Thoracic aorta (tissue), 2 donors: ENCODE measurements at regions not wholly inside any gene's neighbourhood (a gene's known extent, or its start where the extent isn't known, plus 50 kb on each side); places are given as distances from the start of the nearest gene placed in this dataset.
A peak's percentile ranks its signal among the peaks of the same experiment; 100 is the strongest.

ENCODE experiments used
- ATAC-seq: fragments of 150-250 bp; one replicate; pipeline ENCODE4 v1.8.0; 2017; ENCODE audit warnings: low read depth; ENCODE audit not compliant: insufficient number of reproducible peaks, low FRiP score
- DNase-seq: peaks from one replicate; pipeline ENCODE4 v3.0.0-alpha.2; 2020; ENCODE audit warnings: low spot score
- H3K27ac ChIP-seq, 2 donors: fragments of 200-600 bp; sonication (generic); 1 replicate in 1 of 2; 2 replicates in 1 of 2; pipeline ENCODE4 v1.5.1; 2016; ENCODE audit warnings: mild to moderate bottlenecking in 2 of 2, moderate library complexity in 2 of 2
- H3K27me3 ChIP-seq: fragments of 200-600 bp; sonication (generic); replicated peaks from 2 replicates; pipeline ENCODE4 v1.6.0; 2016; ENCODE audit warnings: mild to moderate bottlenecking; ENCODE audit not compliant: insufficient read depth
- H3K36me3 ChIP-seq: fragments of 200-600 bp; sonication (generic); one replicate; pipeline ENCODE4 v1.5.1; 2016
- H3K4me1 ChIP-seq, 2 donors: fragments of 200-600 bp; sonication (generic); 1 replicate in 1 of 2; 2 replicates in 1 of 2; pipeline versions ENCODE4 v1.5.1 to v1.6.0; 2016; ENCODE audit warnings: low read depth in 2 of 2, mild to moderate bottlenecking in 1 of 2; ENCODE audit not compliant: control insufficient read depth in 1 of 2
- H3K4me3 ChIP-seq: fragments of 200-600 bp; sonication (generic); 2 replicates; pipeline ENCODE4 v1.5.1; 2016; ENCODE audit warnings: mild to moderate bottlenecking
- H3K9me3 ChIP-seq: fragments of 200-600 bp; sonication (generic); 2 replicates; pipeline ENCODE4 v1.5.1; 2016
- CTCF ChIP-seq: fragments of 200-600 bp; sonication (generic); IDR thresholded peaks from one replicate; pipeline ENCODE4 v1.5.1; 2019; ENCODE audit warnings: antibody characterized with exemption

- DNase-seq (no peak), ATAC-seq (no peak)
- Histone ChIP-seq H3K27ac (peak overlapping the region in 1 of 2 donors; percentile 92), H3K9me3 (no peaks in the 10 kb centered on the region), H3K4me1 (peaks cover 16 to 32% of the 10 kb centered on the region in 2 donors), H3K27me3 (no peaks in the 10 kb centered on the region), H3K36me3 (no peaks in the 10 kb centered on the region), H3K4me3 (no peak overlapping the region)
- no peak for TF ChIP-seq CTCF
Measured at GRCh38 chr10:10873915-10874314, 143.8 kb upstream of the CELF2 start.

GRCh38 chr10:10878963-10879362 lies 138.7 kb upstream of the CELF2 start:
- no peak overlapping the region for H3K4me3 ChIP-seq
- H3K9me3 ChIP-seq, result no peaks in the 10 kb centered on the region
- no peaks in the 10 kb centered on the region for H3K27me3 ChIP-seq
- ATAC-seq (no peak), DNase-seq (no peak)
- no peak overlapping the region for H3K27ac ChIP-seq
- peaks cover 0 to 5% of the 10 kb centered on the region in 2 donors for H3K4me1 ChIP-seq
- TF ChIP-seq CTCF, result no peak
- no peaks in the 10 kb centered on the region for H3K36me3 ChIP-seq

GRCh38 chr10:10881117-10881813 lies 136.4 kb upstream of the CELF2 start:
- H3K4me3 ChIP-seq, result no peak overlapping the region
- peaks cover 0 to 5% of the 10 kb centered on the region in 2 donors for H3K4me1 ChIP-seq
- no peak overlapping the region for H3K27ac ChIP-seq
- H3K27me3 ChIP-seq, result no peaks in the 10 kb centered on the region
- ATAC-seq (no peak), DNase-seq (no peak)
- TF ChIP-seq CTCF, result no peak
- no peaks in the 10 kb centered on the region for H3K9me3 ChIP-seq
- no peaks in the 10 kb centered on the region for H3K36me3 ChIP-seq

DNA sequence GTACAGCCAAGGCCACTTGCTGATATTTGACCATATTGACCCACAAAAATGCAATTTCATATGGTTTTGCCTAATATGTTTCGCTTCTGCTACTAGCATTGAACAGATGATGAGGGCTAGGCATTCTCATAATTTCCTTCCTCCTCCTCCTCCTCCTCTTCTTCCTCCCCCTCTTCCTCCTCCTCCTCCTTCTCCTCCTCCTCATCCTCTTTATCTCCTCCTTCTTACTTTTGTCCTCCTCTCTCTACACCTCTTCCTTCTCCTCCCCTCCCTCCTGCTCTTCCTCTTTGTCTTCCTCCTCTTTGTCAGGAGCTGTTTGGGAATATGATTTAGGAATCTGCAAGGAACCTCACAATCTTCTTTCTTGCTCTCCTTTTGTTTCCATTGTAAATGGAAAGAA lies 133.9 kb upstream of the CELF2 start:
- H3K36me3 ChIP-seq, result no peaks in the 10 kb centered on the region
- no peaks in the 10 kb centered on the region for H3K27me3 ChIP-seq
- no peaks in the 10 kb centered on the region for H3K9me3 ChIP-seq
- no peak for ATAC-seq
- no peak overlapping the region for H3K4me3 ChIP-seq
- peaks cover 8 to 30% of the 10 kb centered on the region in 2 donors for H3K4me1 ChIP-seq
- DNase-seq, result no peak
- no peak for TF ChIP-seq CTCF
- H3K27ac ChIP-seq, result no peak overlapping the region

DNA sequence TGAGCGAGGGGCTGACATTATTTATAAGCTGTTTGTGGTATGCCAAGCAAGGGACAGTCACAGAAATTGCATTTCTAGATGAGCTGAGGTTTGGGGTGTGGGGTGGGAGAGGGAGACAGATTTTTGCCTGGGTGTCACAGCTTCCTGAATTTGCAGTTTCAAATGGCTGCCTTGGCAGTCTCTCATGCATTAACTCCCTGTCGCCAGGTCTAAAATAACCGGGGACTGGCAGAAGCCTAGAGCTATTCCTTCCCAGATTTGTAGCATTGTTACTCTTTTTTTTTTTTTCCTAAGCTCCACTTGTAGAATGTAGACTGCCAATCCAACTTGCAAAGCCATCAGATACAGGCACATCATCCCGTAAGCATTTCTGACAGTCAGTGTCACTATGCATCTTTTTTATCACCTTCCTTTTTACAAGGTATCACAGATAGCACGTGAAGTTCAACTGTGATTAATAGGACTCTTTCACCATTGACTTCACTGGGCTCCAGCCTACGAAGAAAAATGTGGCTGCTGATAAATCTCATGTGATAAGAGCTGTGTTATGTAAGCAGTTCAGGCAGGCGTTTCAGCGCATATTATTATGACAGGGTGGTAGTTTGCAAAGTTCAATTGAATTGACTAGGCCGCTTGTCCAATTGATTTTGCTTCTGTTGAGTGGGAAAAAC lies 130.7 kb upstream of the CELF2 start:
- H3K9me3 ChIP-seq, result no peaks in the 10 kb centered on the region
- H3K27ac ChIP-seq, result peak overlapping the region; percentile 15 to 54
- DNase-seq, result no peak
- H3K4me3 ChIP-seq, result peak overlapping the region; percentile 28
- ATAC-seq, result no peak
- H3K36me3 ChIP-seq, result no peaks in the 10 kb centered on the region
- H3K4me1 ChIP-seq, result peaks cover 8 to 42% of the 10 kb centered on the region in 2 donors
- no peaks in the 10 kb centered on the region for H3K27me3 ChIP-seq
- TF ChIP-seq CTCF, result no peak
